ENCODE measurements at regions not wholly inside any gene's neighbourhood (a gene's known extent, or its start where the extent isn't known, plus 50 kb on each side); places are given as distances from the start of the nearest gene placed in this dataset.

GRCh38 chr1:99464738-99465137 lies 181.2 kb upstream of the PALMD start:
- no peak overlapping the region for H3K4me3 ChIP-seq (ENCODE audit: low read depth, low read length)
- DNase-seq (ENCODE audit: low read depth), result no peak
- no peak for TF ChIP-seq CTCF (IDR thresholded peaks at IDR 0.05; ENCODE audit: control insufficient read depth, extremely low read depth, insufficient read depth)

- DNase-seq (ENCODE audit: low read depth), result no peak
- TF ChIP-seq CTCF (IDR thresholded peaks at IDR 0.05; ENCODE audit: control insufficient read depth, extremely low read depth, insufficient read depth), result no peak
- H3K4me3 ChIP-seq (ENCODE audit: low read depth, low read length), result no peak overlapping the region
Observed at GRCh38 chr1:99465176-99465900, 180.6 kb upstream of the PALMD start.

GRCh38 chr1:99467645-99468044 lies 178.3 kb upstream of the PALMD start:
- no peak for DNase-seq (ENCODE audit: low read depth)
- no peak overlapping the region for H3K4me3 ChIP-seq (ENCODE audit: low read depth, low read length)
- no peak for TF ChIP-seq CTCF (IDR thresholded peaks at IDR 0.05; ENCODE audit: control insufficient read depth, extremely low read depth, insufficient read depth)

- TF ChIP-seq CTCF (IDR thresholded peaks at IDR 0.05; ENCODE audit: control insufficient read depth, extremely low read depth, insufficient read depth), result no peak
- H3K4me3 ChIP-seq (ENCODE audit: low read depth, low read length), result no peak overlapping the region
- DNase-seq (ENCODE audit: low read depth), result no peak
Observed at GRCh38 chr1:99469550-99469971, 176.4 kb upstream of the PALMD start.

- TF ChIP-seq CTCF (IDR thresholded peaks at IDR 0.05; ENCODE audit: control insufficient read depth, extremely low read depth, insufficient read depth), result no peak
- no peak overlapping the region for H3K4me3 ChIP-seq (ENCODE audit: low read depth, low read length)
- DNase-seq (ENCODE audit: low read depth), result no peak
Observed at GRCh38 chr1:99472893-99473292, 173.0 kb upstream of the PALMD start.

- no peak for TF ChIP-seq CTCF (IDR thresholded peaks at IDR 0.05; ENCODE audit: control insufficient read depth, extremely low read depth, insufficient read depth)
- DNase-seq (ENCODE audit: low read depth), result no peak
- no peak overlapping the region for H3K4me3 ChIP-seq (ENCODE audit: low read depth, low read length)
Observed at GRCh38 chr1:99474350-99474893, 171.5 kb upstream of the PALMD start.

- H3K4me3 ChIP-seq (ENCODE audit: low read depth, low read length), result no peak overlapping the region
- TF ChIP-seq CTCF (IDR thresholded peaks at IDR 0.05; ENCODE audit: control insufficient read depth, extremely low read depth, insufficient read depth), result no peak
- no peak for DNase-seq (ENCODE audit: low read depth)
Observed at GRCh38 chr1:99476058-99476457, 169.9 kb upstream of the PALMD start.
